ENCODE measurements at regions not wholly inside any gene's neighbourhood (a gene's known extent, or its start where the extent isn't known, plus 50 kb on each side); places are given as distances from the start of the nearest gene placed in this dataset.

DNA sequence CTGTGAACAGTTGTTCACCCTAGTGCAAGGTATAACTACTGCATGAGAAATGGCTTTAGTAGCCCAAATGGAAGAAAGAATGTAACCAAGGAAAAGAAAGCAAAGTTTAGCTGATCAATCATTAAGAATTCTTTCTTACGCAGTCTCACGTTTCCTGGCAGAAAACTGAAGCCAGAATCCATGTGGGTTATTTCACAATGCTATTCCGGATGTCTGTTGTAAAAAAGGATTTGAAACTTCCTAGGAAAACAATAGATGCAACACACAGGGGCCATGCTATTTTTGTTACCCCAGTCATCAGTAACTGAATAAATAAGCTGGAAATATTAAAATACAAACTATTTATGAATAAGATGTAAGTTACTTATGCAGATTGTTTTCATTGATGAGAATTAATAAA, 802.5 kb downstream of the CDH8 start (continued):
- TF ChIP-seq CXXC5 (CRISPR knock-in tag; IDR thresholded peaks at IDR 0.05) (no peak), BHLHE40 (IDR thresholded peaks at IDR 0.05; ENCODE audit: low read length) (no peak), SMAD4 (CRISPR knock-in tag; conservative IDR thresholded peaks at IDR 0.05) (no peak), SIN3B (IDR thresholded peaks at IDR 0.05; ENCODE audit: low read depth) (no peak), RAD21 (CRISPR knock-in tag; conservative IDR thresholded peaks at IDR 0.05 in 1 of 2, IDR thresholded peaks at IDR 0.05 in 1 of 2) (no peak), POLR2G (IDR thresholded peaks at IDR 0.05; ENCODE audit: low read depth, low read length) (no peak), DIDO1 (tag; IDR thresholded peaks at IDR 0.05; ENCODE audit: low read depth) (no peak)
- TF ChIP-seq, protein P1, sequence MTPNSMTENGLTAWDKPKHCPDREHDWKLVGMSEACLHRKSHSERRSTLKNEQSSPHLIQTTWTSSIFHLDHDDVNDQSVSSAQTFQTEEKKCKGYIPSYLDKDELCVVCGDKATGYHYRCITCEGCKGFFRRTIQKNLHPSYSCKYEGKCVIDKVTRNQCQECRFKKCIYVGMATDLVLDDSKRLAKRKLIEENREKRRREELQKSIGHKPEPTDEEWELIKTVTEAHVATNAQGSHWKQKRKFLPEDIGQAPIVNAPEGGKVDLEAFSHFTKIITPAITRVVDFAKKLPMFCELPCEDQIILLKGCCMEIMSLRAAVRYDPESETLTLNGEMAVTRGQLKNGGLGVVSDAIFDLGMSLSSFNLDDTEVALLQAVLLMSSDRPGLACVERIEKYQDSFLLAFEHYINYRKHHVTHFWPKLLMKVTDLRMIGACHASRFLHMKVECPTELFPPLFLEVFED (CRISPR knock-in tag; conservative IDR thresholded peaks at IDR 0.05): no peak
- TF ChIP-seq, protein P2, sequence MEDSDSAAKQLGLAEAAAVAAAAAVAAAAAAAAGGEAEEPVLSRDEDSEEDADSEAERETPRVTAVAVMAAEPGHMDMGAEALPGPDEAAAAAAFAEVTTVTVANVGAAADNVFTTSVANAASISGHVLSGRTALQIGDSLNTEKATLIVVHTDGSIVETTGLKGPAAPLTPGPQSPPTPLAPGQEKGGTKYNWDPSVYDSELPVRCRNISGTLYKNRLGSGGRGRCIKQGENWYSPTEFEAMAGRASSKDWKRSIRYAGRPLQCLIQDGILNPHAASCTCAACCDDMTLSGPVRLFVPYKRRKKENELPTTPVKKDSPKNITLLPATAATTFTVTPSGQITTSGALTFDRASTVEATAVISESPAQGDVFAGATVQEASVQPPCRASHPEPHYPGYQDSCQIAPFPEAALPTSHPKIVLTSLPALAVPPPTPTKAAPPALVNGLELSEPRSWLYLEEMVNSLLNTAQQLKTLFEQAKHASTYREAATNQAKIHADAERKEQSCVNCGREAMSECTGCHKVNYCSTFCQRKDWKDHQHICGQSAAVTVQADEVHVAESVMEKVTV (CRISPR knock-in tag; IDR thresholded peaks at IDR 0.05): no peak
- TF ChIP-seq, protein P3, sequence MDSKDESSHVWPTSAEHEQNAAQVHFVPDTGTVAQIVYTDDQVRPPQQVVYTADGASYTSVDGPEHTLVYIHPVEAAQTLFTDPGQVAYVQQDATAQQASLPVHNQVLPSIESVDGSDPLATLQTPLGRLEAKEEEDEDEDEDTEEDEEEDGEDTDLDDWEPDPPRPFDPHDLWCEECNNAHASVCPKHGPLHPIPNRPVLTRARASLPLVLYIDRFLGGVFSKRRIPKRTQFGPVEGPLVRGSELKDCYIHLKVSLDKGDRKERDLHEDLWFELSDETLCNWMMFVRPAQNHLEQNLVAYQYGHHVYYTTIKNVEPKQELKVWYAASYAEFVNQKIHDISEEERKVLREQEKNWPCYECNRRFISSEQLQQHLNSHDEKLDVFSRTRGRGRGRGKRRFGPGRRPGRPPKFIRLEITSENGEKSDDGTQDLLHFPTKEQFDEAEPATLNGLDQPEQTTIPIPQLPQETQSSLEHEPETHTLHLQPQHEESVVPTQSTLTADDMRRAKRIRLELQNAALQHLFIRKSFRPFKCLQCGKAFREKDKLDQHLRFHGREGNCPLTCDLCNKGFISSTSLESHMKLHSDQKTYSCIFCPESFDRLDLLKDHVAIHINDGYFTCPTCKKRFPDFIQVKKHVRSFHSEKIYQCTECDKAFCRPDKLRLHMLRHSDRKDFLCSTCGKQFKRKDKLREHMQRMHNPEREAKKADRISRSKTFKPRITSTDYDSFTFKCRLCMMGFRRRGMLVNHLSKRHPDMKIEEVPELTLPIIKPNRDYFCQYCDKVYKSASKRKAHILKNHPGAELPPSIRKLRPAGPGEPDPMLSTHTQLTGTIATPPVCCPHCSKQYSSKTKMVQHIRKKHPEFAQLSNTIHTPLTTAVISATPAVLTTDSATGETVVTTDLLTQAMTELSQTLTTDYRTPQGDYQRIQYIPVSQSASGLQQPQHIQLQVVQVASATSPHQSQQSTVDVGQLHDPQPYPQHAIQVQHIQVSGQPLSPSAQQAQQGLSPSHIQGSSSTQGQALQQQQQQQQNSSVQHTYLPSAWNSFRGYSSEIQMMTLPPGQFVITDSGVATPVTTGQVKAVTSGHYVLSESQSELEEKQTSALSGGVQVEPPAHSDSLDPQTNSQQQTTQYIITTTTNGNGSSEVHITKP (IDR thresholded peaks at IDR 0.05; ENCODE audit: partially characterized antibody): no peak
